GM18505 (cell line): ENCODE measurements at regions not wholly inside any gene's neighbourhood (a gene's known extent, or its start where the extent isn't known, plus 50 kb on each side); places are given as distances from the start of the nearest gene placed in this dataset.
"Not testable (repeated sequence)": the region's sequence is repeated elsewhere in the genome, so short reads cannot be mapped to it uniquely, and the experiment has no call there.

Experiments used
- ATAC-seq: cut with Tn5 transposase; IDR thresholded peaks from one replicate; pipeline ENCODE4 v1.9.1; 2021; ENCODE audit not compliant: unreplicated experiment
- POLR2A ChIP-seq: IDR thresholded peaks from 4 replicates; pipeline ENCODE4 v1.6.1; 2011; ENCODE audit warnings: borderline replicate concordance; ENCODE audit not compliant: insufficient read depth, insufficient read length; ENCODE audit errors: extremely low read depth

GRCh38 chr14:83151571-83151970, 1617.9 kb upstream of the SEL1L start:
- ATAC-seq = no peak
- TF ChIP-seq POLR2A = no peak

DNA sequence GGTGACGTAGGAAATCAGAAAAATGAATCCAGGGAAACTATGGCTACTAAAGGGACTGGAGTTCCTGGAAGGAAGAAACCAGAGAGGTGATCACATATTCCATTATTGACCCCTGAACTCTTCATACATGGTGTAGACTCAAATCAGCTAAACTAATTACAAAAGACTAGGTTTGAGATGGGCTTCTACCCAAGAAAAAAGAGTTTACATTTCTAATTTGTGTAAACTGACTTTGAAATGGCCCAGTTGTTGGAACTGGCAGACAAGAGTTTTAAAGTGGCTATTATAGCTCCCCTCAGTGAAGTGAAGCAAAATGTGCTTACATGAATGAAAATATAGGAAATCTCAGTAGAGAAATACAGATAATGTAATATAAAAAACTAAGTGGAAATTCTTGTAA, 1619.4 kb upstream of the SEL1L start:
- no peak for TF ChIP-seq POLR2A
- ATAC-seq = no peak

DNA sequence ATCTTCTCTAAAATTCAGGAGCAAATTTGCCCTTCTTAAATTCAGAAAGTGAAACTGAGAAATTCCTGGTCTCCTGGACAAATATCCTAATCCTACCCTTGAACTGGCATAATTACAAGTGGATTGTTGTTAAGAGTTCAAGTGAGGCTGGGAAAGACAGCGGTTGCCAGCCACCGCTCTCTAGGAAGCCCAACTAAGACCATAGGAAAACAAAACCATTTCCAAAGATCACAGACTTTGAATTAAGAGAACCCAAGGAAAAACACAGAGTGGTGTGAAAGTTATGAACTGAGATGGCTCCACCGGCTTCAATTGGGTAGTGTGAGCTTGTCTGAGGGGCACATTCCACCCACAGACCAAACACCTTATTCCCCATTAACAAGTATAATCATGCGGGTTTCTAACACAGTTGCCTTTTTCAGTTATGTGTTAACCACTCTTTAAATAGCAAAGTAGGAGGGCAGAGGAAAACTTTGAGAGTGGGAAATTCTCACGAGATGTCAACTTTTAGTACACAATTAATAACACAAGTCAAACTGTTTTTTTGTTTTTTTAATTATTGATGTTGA, 1628.8 kb upstream of the SEL1L start:
- no peak for TF ChIP-seq POLR2A
- no peak for ATAC-seq

DNA sequence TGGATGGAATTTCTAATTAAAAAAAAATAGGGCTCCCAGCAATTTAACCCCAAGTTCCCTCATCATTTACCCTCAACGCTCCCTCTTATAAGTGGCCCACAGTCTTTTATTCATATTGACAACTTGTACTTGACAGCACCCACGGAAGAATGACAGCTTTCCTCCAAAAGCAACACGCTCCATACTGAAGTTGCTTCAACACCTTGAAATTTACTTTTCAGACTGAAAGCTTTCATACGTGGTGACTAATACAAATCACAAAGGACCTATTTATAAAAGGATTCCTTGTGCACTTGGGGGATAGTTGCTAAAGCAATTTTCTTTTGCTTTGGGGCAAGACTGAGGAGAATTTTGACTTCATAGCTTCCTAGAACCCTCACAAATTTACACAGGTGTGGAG, 1629.4 kb upstream of the SEL1L start:
- TF ChIP-seq POLR2A = no peak
- ATAC-seq = no peak

DNA sequence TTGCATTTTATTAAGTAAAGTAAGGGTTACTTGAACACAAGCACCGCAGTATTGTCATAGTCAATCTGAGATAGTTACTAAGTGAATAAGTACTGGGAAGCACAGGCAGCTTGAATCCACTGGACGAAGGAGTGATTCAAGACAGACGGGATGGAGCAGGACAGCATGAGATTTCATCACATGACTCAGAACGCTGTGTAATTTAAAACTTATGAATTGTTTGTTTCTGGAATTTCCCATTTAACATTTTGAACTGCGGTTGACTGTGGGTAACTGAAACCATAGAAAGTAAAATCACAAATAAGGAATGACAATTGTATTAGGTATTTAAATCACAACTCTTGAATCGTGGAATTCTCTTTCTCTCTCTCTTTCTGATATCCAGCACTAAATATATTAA, 1630.4 kb upstream of the SEL1L start:
- no peak for ATAC-seq
- TF ChIP-seq POLR2A = no peak

- TF ChIP-seq POLR2A = no peak
Measured at GRCh38 chr14:83164591-83164990, 1630.9 kb upstream of the SEL1L start.

DNA sequence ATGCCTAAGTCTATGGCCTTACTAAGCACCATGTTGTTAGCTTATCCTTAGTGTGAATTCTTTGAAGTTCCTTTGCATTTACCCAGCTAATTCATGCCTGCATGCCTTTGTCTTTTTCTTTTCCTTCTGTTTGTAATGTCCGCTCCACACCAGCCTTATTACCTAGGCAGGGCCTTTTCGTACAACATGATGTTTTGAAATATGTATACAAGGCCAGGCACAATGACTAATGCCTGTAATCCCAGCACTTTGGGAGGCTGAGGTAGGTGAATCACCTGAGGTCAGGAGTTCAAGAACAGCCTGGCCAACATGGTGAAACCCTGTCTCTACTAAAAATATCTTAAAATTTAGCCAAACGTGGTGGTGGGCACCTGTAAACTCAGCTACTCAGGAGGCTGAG, 1636.5 kb upstream of the SEL1L start:
- no peak for ATAC-seq
- TF ChIP-seq POLR2A = no peak

More at GRCh38 chr14:83164591-83164990, 1630.9 kb upstream of the SEL1L start:
- no peak for ATAC-seq

GRCh38 chr14:83171761-83172160, 1638.1 kb upstream of the SEL1L start:
- TF ChIP-seq POLR2A = no peak
- ATAC-seq = no peak

GRCh38 chr14:83172363-83172762, 1638.7 kb upstream of the SEL1L start:
- no peak for TF ChIP-seq POLR2A
- no peak for ATAC-seq

- no peak for TF ChIP-seq POLR2A
- no peak for ATAC-seq
Measured at GRCh38 chr14:83173687-83174086, 1640.0 kb upstream of the SEL1L start.

- no peak for TF ChIP-seq POLR2A
- ATAC-seq = no peak
Measured at GRCh38 chr14:83184531-83184930, 1650.9 kb upstream of the SEL1L start.

DNA sequence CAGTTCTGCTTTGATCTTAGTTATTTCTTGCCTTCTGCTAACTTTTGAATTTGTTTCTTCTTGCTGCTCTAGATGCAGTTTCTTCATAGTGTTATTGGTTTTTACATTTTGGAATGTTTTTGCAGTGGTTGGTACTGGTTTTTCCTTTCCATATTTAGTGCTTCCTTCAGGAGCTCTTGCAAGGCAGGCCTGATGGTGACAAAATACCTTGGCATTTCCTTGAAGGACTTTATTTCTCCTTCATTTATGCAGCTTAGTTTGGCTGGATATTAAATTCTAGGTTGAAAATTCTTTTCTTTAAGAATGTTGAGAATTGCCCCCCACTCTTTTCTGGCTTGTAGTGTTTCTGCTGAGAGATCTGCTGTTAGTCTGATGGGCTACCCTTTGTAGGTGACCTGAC, 1654.7 kb upstream of the SEL1L start:
- not testable (repeated sequence) for ATAC-seq

GRCh38 chr14:83196236-83196635, 1662.6 kb upstream of the SEL1L start:
- ATAC-seq = no peak
- no peak for TF ChIP-seq POLR2A

DNA sequence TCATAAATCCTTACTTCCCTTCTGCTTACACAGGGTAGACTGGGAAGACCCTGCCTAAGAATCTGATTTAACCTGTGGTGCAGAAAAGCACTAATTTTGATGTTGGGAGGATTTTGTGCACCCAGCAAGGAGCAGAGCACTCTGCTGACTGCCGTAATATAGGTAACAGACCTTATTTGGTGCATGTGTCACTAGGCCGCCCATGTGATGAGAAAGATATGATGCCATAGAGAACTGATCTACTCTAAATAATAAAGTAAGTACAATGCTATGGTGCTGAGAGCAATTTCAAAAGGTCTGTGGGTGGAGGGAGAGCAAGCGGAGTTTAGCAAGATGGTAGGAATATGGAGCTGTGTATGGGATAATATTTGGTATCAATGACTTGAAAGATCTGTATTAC, 1663.6 kb upstream of the SEL1L start:
- TF ChIP-seq POLR2A = no peak

DNA sequence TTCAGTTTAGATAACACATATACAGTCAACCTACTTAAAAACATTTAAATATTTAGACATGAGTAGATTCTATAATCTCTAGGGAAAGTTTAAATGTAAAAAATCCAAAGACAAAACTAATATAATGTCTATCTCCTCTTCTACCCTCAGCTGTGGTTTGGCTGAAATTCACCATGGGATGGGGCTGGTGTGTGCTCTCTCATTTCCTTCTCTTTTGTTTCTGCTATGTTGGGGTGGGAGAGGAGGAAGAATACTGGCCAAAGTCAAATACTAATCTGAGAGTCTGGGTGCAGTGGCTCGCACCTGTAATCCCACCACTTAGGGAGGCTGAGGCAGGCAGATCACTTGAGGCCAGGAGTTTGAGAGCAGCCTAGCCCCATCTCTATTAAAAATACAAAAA, 1673.9 kb upstream of the SEL1L start:
- TF ChIP-seq POLR2A = no peak
- ATAC-seq = no peak

More for the DNA sequence above, 1663.6 kb upstream of the SEL1L start:
- no peak for ATAC-seq
